Endothelial cell of umbilical vein (primary cell): ENCODE measurements at regions not wholly inside any gene's neighbourhood (a gene's known extent, or its start where the extent isn't known, plus 50 kb on each side); places are given as distances from the start of the nearest gene placed in this dataset.

Experiments used
- BruUV-seq: library from RNA; stranded (reverse); fragments of 400-500 nt; replicated peaks from 2 replicates; lab custom pipeline; 2021; lab: Mats Ljungman, UMichigan
- CTCF ChIA-PET: fragments of 300-600, 350-600 bp; sonication (Branson Sonifier 250); formaldehyde crosslinking; loops from one replicate; lab custom pipeline; 2021; ENCODE audit warnings: antibody characterized with exemption, inconsistent platforms; lab: Charles Lee
- POLR2A ChIA-PET: fragments of 300-600, 350-600 bp; sonication (Branson Sonifier 250); formaldehyde crosslinking; loops from one replicate; lab custom pipeline; 2021; ENCODE audit warnings: antibody characterized with exemption, inconsistent platforms; lab: Charles Lee
- DNase-seq: peaks from one replicate; pipeline ENCODE4 v3.0.0-alpha.2; 2011; ENCODE audit warnings: low read depth, low spot score
- FAIRE-seq: peaks from 2 replicates; lab custom pipeline; 2011; peaks lifted over from hg19 to GRCh38; lab: Jason Lieb, UNC
- H2AFZ ChIP-seq: 2 replicates; pipeline ENCODE4 v1.6.0; 2012; ENCODE audit warnings: low read depth, low read length, control low read depth, inconsistent platforms
- H3K27ac ChIP-seq: 2 replicates; pipeline ENCODE4 v1.5.1; 2011; ENCODE audit warnings: low read depth, mild to moderate bottlenecking, control low read depth, low read length, moderate library complexity; ENCODE audit not compliant: insufficient read depth
- H3K27me3 ChIP-seq, 2 experiments: 2 replicates each; pipeline versions ENCODE4 v1.6.0 to v1.6.1; 2011; ENCODE audit warnings: low read length in 2 of 2, mixed read lengths in 1 of 2; ENCODE audit not compliant: control insufficient read depth in 2 of 2, insufficient read depth in 2 of 2
- H3K36me3 ChIP-seq, 2 experiments: 2 replicates in 1 of 2; 3 replicates in 1 of 2; pipeline ENCODE4 v1.5.1; 2011; ENCODE audit warnings: low read length in 2 of 2, mild to moderate bottlenecking in 1 of 2, moderate library complexity in 1 of 2; ENCODE audit not compliant: control insufficient read depth in 2 of 2, insufficient read depth in 2 of 2; ENCODE audit errors: extremely low read depth in 1 of 2
- H3K4me1 ChIP-seq: 3 replicates; pipeline ENCODE4 v1.5.1; 2011; ENCODE audit warnings: mild to moderate bottlenecking, low read length; ENCODE audit not compliant: control insufficient read depth, insufficient read depth; ENCODE audit errors: extremely low read depth
- H3K4me2 ChIP-seq: 2 replicates; pipeline ENCODE4 v1.6.1; 2011; ENCODE audit warnings: low read length, control low read depth, mixed read lengths; ENCODE audit not compliant: insufficient read depth
- H3K4me3 ChIP-seq, 3 experiments: fragments of 200-600 bp in 1 of 3; sonication (generic), shearing (Covaris generic) in 1 of 3; replicated peaks in 1 of 3; 2 replicates each; pipeline ENCODE4 v1.5.1; 2011 to 2016; ENCODE audit warnings: control low read depth in 3 of 3, low read length in 3 of 3, mild to moderate bottlenecking in 2 of 3, inconsistent platforms in 1 of 3, low read depth in 1 of 3, moderate library complexity in 1 of 3; ENCODE audit not compliant: insufficient read depth in 1 of 3
- H3K79me2 ChIP-seq: 2 replicates; pipeline ENCODE4 v1.6.0; 2012; ENCODE audit warnings: low read length, inconsistent platforms; ENCODE audit not compliant: control insufficient read depth, insufficient read depth
- H3K9ac ChIP-seq: replicated peaks from 2 replicates; pipeline ENCODE3; 2011; ENCODE audit warnings: low read length, control low read depth; ENCODE audit not compliant: insufficient read depth; ENCODE audit errors: extremely low read depth
- H3K9me1 ChIP-seq: replicated peaks from 3 replicates; pipeline ENCODE4 v1.6.0; 2011; ENCODE audit warnings: mild to moderate bottlenecking, low read length; ENCODE audit not compliant: control insufficient read depth, insufficient read depth; ENCODE audit errors: extremely low read depth
- H3K9me3 ChIP-seq: replicated peaks from 2 replicates; pipeline ENCODE4 v1.5.1; 2012; ENCODE audit warnings: low read length, inconsistent platforms; ENCODE audit not compliant: control insufficient read depth, insufficient read depth
- H4K20me1 ChIP-seq: replicated peaks from 2 replicates; pipeline ENCODE3; 2011; ENCODE audit warnings: mild to moderate bottlenecking, low read length; ENCODE audit not compliant: control insufficient read depth, insufficient read depth; ENCODE audit errors: extremely low read depth
- EZH2 ChIP-seq: IDR thresholded peaks from 2 replicates; pipeline ENCODE4 v1.6.1; 2012; ENCODE audit warnings: borderline replicate concordance, low read depth, mild to moderate bottlenecking, moderate library complexity, low read length, inconsistent platforms; ENCODE audit not compliant: severe bottlenecking
- FOS ChIP-seq: IDR thresholded peaks from 2 replicates; pipeline ENCODE4 v1.6.1; 2011; ENCODE audit warnings: mild to moderate bottlenecking, low read length, moderate library complexity, borderline replicate concordance; ENCODE audit not compliant: insufficient read depth
- GATA2 ChIP-seq: IDR thresholded peaks from 2 replicates; pipeline ENCODE4 v1.7.0; 2011; ENCODE audit warnings: low read depth, mild to moderate bottlenecking, moderate library complexity, mixed read lengths, low read length; ENCODE audit not compliant: insufficient read length, insufficient read depth
- JUN ChIP-seq: IDR thresholded peaks from 2 replicates; pipeline ENCODE4 v1.6.1; 2011; ENCODE audit warnings: borderline replicate concordance, low read depth; ENCODE audit not compliant: insufficient read length, insufficient read depth
- MYC ChIP-seq: IDR thresholded peaks from one replicate; pipeline ENCODE4 v1.6.1; 2011; ENCODE audit warnings: mild to moderate bottlenecking, low read depth, low read length
- POLR2A ChIP-seq: IDR thresholded peaks from 2 replicates; pipeline ENCODE4 v1.6.1; 2012; ENCODE audit warnings: low read depth, mild to moderate bottlenecking, control low read depth, low read length
- POLR2AphosphoS5 ChIP-seq: IDR thresholded peaks from 2 replicates; pipeline ENCODE4 v1.6.1; 2012; ENCODE audit warnings: low read depth, mild to moderate bottlenecking, control low read depth, low read length, moderate library complexity; ENCODE audit not compliant: insufficient read depth
- dilution Hi-C: fragments of 300-500 bp; cut with MboI; formaldehyde crosslinking; loops from one replicate; pipeline ENCODE4 v1.15.0; 2019; ENCODE audit warnings: low sequenced_read_pairs; ENCODE audit not compliant: extremely low pct_ligation_motif_present
- intact Hi-C: fragments of 100-400 bp; cut with micrococcal nuclease; formaldehyde crosslinking; loops from one replicate; pipeline ENCODE4 v1.10.0; 2022
- TF ChIP-seq, protein P1 (sequence below): IDR thresholded peaks from 2 replicates; pipeline ENCODE4 v1.6.1; 2011; ENCODE audit not compliant: insufficient read depth, insufficient read length
- TF ChIP-seq, protein P2 (sequence below), 2 donors: IDR thresholded peaks; 1 replicate in 1 of 2; 2 replicates in 1 of 2; pipeline ENCODE4 v1.5.1; 2011; ENCODE audit warnings: low read length in 2 of 2, mild to moderate bottlenecking in 2 of 2, moderate library complexity in 2 of 2, control low read depth in 1 of 2, inconsistent platforms in 1 of 2, low read depth in 1 of 2; ENCODE audit not compliant: insufficient read depth in 1 of 2; ENCODE audit errors: extremely low read depth in 1 of 2

GRCh38 chr2:45237850-45238542 is 228.7 kb upstream of the SIX2 start:
- Histone ChIP-seq H3K4me2 (no peak overlapping the region), H3K36me3 (no peaks in the 10 kb centered on the region), H3K9me3 (no peaks in the 10 kb centered on the region), H3K4me3 (no peak overlapping the region), H3K27me3 (no peaks in the 10 kb centered on the region), H3K27ac (peak overlapping the region; percentile 7), H3K9me1 (no peaks in the 10 kb centered on the region), H3K9ac (no peak overlapping the region), H4K20me1 (no peaks in the 10 kb centered on the region), H3K4me1 (peaks cover 34% of the 10 kb centered on the region), H2AFZ (peak overlapping the region; percentile 23), H3K79me2 (no peaks in the 10 kb centered on the region)
- intact Hi-C loops (loop anchor here (2.0 kb wide), 1 partner anchor 25 kb away; no protein-coding TSS in a partner anchor), dilution Hi-C loops (no loop called here)
- ChIA-PET CTCF (interaction anchor here (0.8 to 2.4 kb wide), 8 partner anchors 18 to 257 kb away, joined by 3 to 8 read pairs (median 5); no protein-coding TSS in a partner anchor), POLR2A (interaction anchor here (0.6 kb wide), 2 partner anchors 377 to 1634 kb away, joined by 3 to 4 read pairs; no protein-coding TSS in a partner anchor)
- no TSS peak for BruUV-seq
- TF ChIP-seq EZH2 (no peak), JUN (peak; percentile 23), GATA2 (peak; percentile 83), FOS (peak; percentile 93), POLR2AphosphoS5 (peak; percentile 83), MYC (no peak), POLR2A (no peak)
- TF ChIP-seq, protein P1, sequence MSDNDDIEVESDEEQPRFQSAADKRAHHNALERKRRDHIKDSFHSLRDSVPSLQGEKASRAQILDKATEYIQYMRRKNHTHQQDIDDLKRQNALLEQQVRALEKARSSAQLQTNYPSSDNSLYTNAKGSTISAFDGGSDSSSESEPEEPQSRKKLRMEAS = no peak
- TF ChIP-seq, protein P2, sequence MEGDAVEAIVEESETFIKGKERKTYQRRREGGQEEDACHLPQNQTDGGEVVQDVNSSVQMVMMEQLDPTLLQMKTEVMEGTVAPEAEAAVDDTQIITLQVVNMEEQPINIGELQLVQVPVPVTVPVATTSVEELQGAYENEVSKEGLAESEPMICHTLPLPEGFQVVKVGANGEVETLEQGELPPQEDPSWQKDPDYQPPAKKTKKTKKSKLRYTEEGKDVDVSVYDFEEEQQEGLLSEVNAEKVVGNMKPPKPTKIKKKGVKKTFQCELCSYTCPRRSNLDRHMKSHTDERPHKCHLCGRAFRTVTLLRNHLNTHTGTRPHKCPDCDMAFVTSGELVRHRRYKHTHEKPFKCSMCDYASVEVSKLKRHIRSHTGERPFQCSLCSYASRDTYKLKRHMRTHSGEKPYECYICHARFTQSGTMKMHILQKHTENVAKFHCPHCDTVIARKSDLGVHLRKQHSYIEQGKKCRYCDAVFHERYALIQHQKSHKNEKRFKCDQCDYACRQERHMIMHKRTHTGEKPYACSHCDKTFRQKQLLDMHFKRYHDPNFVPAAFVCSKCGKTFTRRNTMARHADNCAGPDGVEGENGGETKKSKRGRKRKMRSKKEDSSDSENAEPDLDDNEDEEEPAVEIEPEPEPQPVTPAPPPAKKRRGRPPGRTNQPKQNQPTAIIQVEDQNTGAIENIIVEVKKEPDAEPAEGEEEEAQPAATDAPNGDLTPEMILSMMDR (IDR thresholded peaks at IDR 0.05; ENCODE audit: extremely low read depth in 1 of 2, insufficient read depth in 1 of 2, low read depth in 1 of 2, low read length in 2 of 2) = peak in 1 of 2 donors; percentile 16
- DNase-seq (peak; percentile 62), FAIRE-seq (no peak)
